Cerebellar cortex (tissue), 1 donor: ENCODE measurements at regions not wholly inside any gene's neighbourhood (a gene's known extent, or its start where the extent isn't known, plus 50 kb on each side); places are given as distances from the start of the nearest gene placed in this dataset.
A peak's percentile ranks its signal among the peaks of the same experiment; 100 is the strongest.
"Not testable (repeated sequence)": the region's sequence is repeated elsewhere in the genome, so short reads cannot be mapped to it uniquely, and the experiment has no call there.

ENCODE experiments used
- DNase-seq: peaks from one replicate; pipeline ENCODE4 v3.0.0-alpha.2; 2015; ENCODE audit warnings: low spot score

DNA sequence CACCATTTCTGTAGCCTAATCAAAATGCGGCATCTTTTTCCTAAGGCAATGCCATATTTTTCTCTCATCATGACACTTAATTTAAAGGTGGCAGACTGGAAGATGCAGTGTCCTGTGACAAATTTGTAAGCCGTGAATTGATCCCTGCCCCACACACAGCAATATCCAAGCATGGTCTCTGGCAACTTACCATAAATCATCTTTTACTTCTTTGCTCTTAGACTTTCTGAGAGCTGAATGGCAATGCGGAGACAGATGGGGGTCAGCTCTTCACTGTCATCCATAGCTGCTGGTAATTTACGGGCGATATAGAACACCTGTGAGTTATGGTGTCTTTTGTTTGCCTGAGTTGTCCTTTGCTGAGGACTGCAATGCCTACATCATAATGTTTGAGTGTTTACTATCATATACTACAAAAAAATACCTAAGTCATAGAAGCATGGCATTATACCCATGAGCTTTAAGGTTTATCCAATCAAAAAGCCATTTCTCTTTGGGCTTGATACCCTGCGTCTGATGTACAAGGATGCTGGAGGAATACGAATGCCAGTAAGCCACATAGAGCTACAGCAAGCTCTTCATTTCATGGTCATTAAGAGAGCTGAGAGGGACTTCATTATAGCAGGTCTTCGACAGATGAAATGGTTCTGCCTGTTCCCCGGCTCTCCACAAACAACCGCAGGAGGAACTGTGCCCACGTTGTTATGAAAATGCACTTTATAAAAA is 148.1 kb downstream of the TRIML1 start:
- DNase-seq: no peak

GRCh38 chr4:188289531-188290125 is 150.4 kb downstream of the TRIML1 start:
- DNase-seq: no peak

- DNase-seq: no peak
Measured at GRCh38 chr4:188295899-188296298, 156.7 kb downstream of the TRIML1 start.

- DNase-seq: no peak
Measured at GRCh38 chr4:188296331-188296730, 157.1 kb downstream of the TRIML1 start.

DNA sequence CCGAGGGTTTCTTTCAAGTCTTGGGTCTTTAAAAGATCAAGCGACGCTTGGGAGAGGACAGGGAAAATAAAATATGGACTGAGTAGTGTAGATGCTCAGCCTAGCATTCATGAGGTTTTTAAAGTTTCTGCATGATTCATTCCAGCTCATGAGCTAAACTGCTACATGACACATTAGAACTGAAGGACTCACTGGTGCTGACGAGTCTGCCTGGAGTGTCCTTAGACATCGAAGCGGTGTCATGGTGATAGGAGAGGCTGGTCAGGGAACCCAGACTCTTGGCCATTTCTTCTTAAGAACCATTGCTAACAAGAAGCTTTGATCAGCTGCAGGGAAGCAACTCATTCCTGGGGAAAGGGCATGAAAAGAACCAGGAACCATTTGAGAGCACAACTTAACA is 158.6 kb downstream of the TRIML1 start:
- DNase-seq: no peak

DNA sequence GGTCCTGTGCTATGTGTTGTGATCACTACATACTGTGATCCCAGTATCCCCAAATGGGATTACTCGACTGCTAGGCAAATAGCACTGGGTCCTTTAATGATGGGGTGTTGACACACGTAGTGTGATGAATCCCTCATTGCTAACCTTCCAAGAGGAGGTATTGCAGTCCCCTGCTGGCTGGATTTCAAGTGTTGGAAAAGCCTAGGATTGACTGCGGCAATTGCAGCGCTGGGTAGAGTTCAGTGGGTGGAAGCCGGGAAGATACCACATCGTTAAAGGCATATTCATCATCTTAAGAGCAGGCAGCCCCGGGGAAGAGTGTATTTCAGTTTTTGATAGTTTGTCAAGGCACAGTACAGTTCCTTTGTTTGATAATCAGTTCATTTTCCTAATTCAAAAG is 159.9 kb downstream of the TRIML1 start:
- no peak for DNase-seq

- DNase-seq: no peak
Measured at GRCh38 chr4:188300385-188300784, 161.1 kb downstream of the TRIML1 start.

DNA sequence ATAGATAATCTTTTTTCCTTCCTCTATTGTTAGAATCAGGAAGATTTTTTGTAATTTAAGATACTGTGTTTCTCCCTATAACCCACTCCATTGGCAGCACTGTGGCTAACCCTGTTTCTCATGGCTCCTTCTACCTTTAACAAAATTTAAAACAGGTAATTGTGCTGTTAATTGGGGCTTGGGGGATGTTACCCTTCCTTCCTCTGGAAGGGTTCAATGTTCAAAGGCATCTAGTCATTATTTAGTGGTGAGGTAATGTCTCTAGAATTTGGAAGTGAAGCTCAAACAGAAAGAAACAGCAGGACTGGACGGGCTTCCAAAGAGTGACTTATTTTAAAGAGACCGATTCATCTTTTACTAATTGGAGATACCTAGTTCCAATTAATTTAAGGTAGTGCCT is 166.4 kb downstream of the TRIML1 start:
- DNase-seq: no peak

GRCh38 chr4:188307591-188307990 is 168.3 kb downstream of the TRIML1 start:
- no peak for DNase-seq

- DNase-seq: no peak
Measured at GRCh38 chr4:188308142-188308541, 168.9 kb downstream of the TRIML1 start.

GRCh38 chr4:188316391-188316790 is 177.2 kb downstream of the TRIML1 start:
- DNase-seq: no peak

DNA sequence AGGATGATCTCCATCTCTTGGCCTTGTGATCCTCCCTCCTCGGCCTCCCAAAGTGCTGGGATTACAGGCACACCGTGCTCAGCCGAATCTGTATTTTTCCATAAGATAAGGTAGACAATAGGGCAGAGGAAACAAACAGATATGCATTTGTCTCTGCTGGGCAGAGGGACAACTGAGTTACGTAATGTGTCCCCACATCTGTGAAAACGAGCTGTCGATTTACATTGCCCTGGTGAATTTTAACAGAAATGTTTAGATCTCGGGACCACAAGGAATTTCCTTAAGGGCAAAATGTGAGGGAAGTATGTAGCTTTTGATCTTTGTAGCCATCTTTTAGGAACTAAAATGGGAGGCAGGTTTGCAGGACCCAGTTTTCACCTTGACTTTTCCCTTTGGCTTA is 189.7 kb downstream of the TRIML1 start:
- no peak for DNase-seq

GRCh38 chr4:188329521-188329920 is 190.3 kb downstream of the TRIML1 start:
- no peak for DNase-seq

GRCh38 chr4:188332265-188332664 is 193.0 kb downstream of the TRIML1 start:
- no peak for DNase-seq

- DNase-seq: no peak
Measured at GRCh38 chr4:188336891-188337290, 197.7 kb downstream of the TRIML1 start.

DNA sequence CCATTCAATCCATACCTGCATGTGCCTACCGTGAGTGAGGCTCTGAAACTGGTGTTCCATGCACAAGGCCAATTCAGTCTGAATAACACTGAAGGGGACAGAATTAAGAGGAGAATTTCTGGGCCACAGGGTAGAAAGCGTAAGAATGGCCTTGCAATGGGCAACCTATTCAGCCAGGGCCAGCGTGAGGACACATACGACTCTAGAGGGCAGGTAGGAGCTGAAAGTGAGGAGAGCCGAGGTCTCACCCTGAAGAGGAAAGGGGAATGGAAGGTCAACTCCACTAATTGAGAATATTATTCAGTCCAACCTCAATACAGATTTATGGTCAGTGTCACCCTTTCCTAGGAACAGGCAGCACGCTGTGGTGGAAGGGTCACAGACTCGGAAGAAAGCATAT is 202.2 kb downstream of the TRIML1 start:
- no peak for DNase-seq

DNA sequence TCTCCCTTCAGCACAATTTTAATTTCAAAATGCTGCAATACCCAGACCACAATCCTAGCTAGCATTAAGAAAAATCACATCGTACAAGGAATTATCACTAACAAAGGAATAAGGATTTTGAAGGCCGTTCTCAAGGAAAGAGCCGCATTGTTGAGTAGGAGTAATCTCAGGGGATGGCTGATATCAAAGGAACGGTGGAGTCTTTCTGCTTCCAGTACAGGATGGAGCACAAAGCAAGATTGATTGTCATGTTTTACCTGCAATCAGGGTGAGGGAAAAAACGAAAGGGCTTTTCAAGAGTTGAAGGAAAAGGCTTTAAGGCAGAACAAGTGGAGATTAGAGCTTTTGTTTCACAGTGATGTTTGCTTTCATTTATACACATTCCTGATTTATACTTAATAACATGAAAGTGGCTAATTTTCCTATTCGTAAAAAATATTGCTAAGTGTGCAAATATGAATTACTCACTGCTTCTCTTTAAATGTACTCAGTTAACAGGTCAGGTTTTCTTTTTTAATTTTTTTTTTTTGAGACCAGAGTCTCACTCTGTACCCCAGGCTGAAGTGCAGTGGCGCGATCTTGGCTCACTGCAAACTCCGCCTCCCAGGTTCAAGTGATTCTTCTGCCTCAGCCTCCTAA is 207.0 kb downstream of the TRIML1 start:
- no peak for DNase-seq

- no peak for DNase-seq
Measured at GRCh38 chr4:188347339-188347738, 208.1 kb downstream of the TRIML1 start.

- not testable (repeated sequence) for DNase-seq
Measured at GRCh38 chr4:188349569-188349968, 210.3 kb downstream of the TRIML1 start.

DNA sequence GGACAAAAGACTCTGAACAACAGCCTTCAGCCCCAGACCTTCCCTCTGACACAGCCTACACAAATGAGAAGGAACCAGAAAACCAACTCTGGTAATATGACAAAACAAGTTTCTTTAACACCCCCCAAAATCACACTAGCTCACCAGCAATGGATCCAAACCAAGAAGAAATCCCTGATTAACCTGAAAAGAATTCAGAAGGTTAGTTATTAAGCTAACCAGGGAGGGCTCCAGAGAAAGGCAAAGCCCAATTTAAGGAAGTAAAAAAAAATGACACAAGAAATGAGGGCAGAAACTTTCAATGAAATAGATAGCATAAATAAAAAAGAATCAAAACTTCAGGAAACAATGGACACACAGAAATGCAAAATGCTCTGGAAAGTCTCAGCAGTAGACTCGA is 224.0 kb downstream of the TRIML1 start:
- DNase-seq: no peak

DNA sequence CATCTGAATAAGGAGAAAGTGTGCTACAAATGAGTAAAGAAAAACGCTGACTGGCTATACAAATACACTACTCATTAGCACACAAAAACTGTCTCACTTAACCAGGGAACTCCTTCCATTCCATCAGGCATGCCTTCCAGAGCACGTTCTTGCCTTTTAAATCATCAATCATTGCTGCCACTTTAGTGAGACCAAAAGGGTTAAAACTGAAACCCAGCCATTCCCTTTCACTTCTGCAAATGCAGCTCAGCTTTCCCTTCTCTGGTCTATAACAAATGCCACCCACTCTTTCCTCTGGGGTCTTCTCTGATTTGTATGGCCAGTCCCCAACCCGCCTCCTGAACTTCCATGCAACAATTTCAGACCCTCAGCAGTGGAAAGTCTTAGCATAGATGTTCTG is 231.5 kb downstream of the TRIML1 start:
- DNase-seq: no peak

DNA sequence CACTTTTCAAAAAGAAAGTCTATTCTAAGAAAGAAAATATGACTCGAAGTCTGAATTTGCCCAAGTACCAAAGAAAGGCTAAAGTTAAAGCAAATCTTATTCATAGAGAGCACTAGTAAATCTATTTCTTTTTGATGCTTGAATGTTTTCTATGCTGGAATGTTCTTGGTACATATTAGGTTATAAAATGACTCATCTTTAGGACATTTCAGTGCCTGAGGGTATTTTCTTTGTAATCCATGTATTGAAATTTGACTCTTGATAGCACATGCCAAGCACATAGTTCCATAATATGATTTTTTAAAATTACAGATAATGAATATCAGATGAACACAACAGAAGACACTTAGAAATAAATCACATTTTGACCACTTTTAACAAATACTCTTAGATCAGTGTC is 232.8 kb downstream of the TRIML1 start:
- DNase-seq: no peak

- peak; percentile 7 for DNase-seq
Measured at GRCh38 chr4:188372829-188373228, 233.6 kb downstream of the TRIML1 start.

DNA sequence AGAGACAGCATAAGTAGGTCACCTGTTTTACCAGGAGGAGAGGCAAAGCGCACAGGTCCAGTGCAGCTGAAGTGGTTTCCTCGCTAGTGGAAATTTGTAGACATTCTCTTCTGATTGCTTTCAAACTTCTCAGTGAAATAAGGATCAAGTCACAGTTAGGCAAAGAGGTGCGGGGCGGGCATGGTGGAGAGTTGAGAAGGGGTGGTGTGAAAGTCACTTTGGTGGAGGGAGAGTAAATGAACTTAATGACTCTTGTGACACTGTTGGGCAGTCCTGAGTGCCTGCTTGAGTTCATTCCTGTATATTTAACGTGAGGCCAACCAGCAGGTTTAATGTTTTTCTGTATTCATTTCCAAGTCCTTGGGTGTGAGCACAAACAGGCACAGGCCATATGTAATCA is 235.6 kb downstream of the TRIML1 start:
- no peak for DNase-seq
